IMR-90 (cell line): ENCODE measurements at regions not wholly inside any gene's neighbourhood (a gene's known extent, or its start where the extent isn't known, plus 50 kb on each side); places are given as distances from the start of the nearest gene placed in this dataset.

Source experiments
- ATAC-seq: fragments of 200-7000 bp; cut with Tn5 transposase; 2 replicates; pipeline ENCODE4 v1.9.1; 2020; ENCODE audit warnings: low read depth, mild to moderate bottlenecking, moderate library complexity
- BruUV-seq: library from RNA; stranded (reverse); fragments of 400-500 nt; replicated peaks from 2 replicates; lab custom pipeline; 2021; lab: Mats Ljungman, UMichigan
- CTCF ChIA-PET: fragments of 300-600 bp; formaldehyde crosslinking; extraction: SDS; loops from one replicate; lab custom pipeline; 2021; ENCODE audit warnings: antibody characterized with exemption; lab: Yijun Ruan, JAX
- POLR2A ChIA-PET: fragments of 300-600 bp; sonication (Branson Sonifier 250); formaldehyde crosslinking; loops from one replicate; lab custom pipeline; 2022; ENCODE audit warnings: antibody characterized with exemption; ENCODE audit not compliant: unreplicated experiment; lab: Charles Lee
- DNase-seq: peaks from one replicate; pipeline ENCODE4 v3.0.0; 2013
- H2AFZ ChIP-seq: replicated peaks from 2 replicates; pipeline ENCODE3; 2013; ENCODE audit warnings: low read length, mild to moderate bottlenecking; ENCODE audit not compliant: poor library complexity
- H2AK5ac ChIP-seq: 2 replicates; pipeline ENCODE4 v1.6.1; 2013; ENCODE audit warnings: low read depth, low read length, inconsistent platforms
- H2AK9ac ChIP-seq: replicated peaks from 2 replicates; pipeline ENCODE3; 2013; ENCODE audit warnings: mild to moderate bottlenecking, low read depth, low read length, moderate library complexity; ENCODE audit not compliant: poor library complexity
- H2BK120ac ChIP-seq: 2 replicates; pipeline ENCODE4 v1.6.1; 2013; ENCODE audit warnings: low read depth, low read length, inconsistent platforms
- H2BK15ac ChIP-seq: 3 replicates; pipeline ENCODE4 v1.6.1; 2013; ENCODE audit warnings: low read depth, low read length, inconsistent platforms
- H2BK20ac ChIP-seq: 2 replicates; pipeline ENCODE4 v1.6.1; 2013; ENCODE audit warnings: low read depth, mild to moderate bottlenecking, inconsistent platforms, low read length, moderate library complexity
- H2BK5ac ChIP-seq: 2 replicates; pipeline ENCODE4 v1.6.1; 2013; ENCODE audit warnings: mild to moderate bottlenecking, low read depth, low read length, inconsistent platforms; ENCODE audit not compliant: poor library complexity, severe bottlenecking
- H3K14ac ChIP-seq: replicated peaks from 2 replicates; pipeline ENCODE4 v1.6.1; 2013; ENCODE audit warnings: low read depth, low read length, inconsistent platforms
- H3K18ac ChIP-seq: 2 replicates; pipeline ENCODE4 v1.6.1; 2013; ENCODE audit warnings: low read depth, low read length, control low read depth
- H3K23ac ChIP-seq: 2 replicates; pipeline ENCODE4 v1.6.1; 2013; ENCODE audit warnings: low read depth, low read length, inconsistent platforms
- H3K27ac ChIP-seq: 2 replicates; pipeline ENCODE4 v1.5.1; 2013; ENCODE audit warnings: mild to moderate bottlenecking, control low read depth, low read length; ENCODE audit not compliant: insufficient read depth
- H3K27me3 ChIP-seq: 2 replicates; pipeline ENCODE4 v1.6.1; 2013; ENCODE audit warnings: low read length; ENCODE audit not compliant: control insufficient read depth, insufficient read depth
- H3K36me3 ChIP-seq: 2 replicates; pipeline ENCODE4 v1.6.1; 2013; ENCODE audit warnings: low read length, mixed read lengths; ENCODE audit not compliant: control insufficient read depth, insufficient read depth
- H3K4ac ChIP-seq: 2 replicates; pipeline ENCODE4 v1.6.1; 2013; ENCODE audit warnings: low read depth, low read length, inconsistent platforms
- H3K4me1 ChIP-seq: 2 replicates; pipeline ENCODE4 v1.6.1; 2013; ENCODE audit warnings: low read length, mixed read lengths; ENCODE audit not compliant: control insufficient read depth, insufficient read depth
- H3K4me2 ChIP-seq: 2 replicates; pipeline ENCODE4 v1.6.1; 2013; ENCODE audit warnings: low read depth, mild to moderate bottlenecking, control low read depth, low read length, moderate library complexity
- H3K4me3 ChIP-seq: 2 replicates; pipeline ENCODE4 v1.5.1; 2013; ENCODE audit warnings: low read depth, mild to moderate bottlenecking, control low read depth, low read length, moderate library complexity; ENCODE audit not compliant: insufficient read depth
- H3K56ac ChIP-seq: 2 replicates; pipeline ENCODE4 v1.6.1; 2013; ENCODE audit warnings: low read length, inconsistent platforms; ENCODE audit not compliant: insufficient read depth; ENCODE audit errors: extremely low read depth
- H3K79me1 ChIP-seq, 2 experiments: 2 replicates each; pipeline ENCODE4 v1.6.1; 2013; ENCODE audit warnings: low read length in 2 of 2, inconsistent platforms in 1 of 2, low read depth in 1 of 2
- H3K9ac ChIP-seq: 2 replicates; pipeline ENCODE4 v1.6.1; 2013; ENCODE audit warnings: low read depth, low read length, control low read depth
- H3K9me1 ChIP-seq: 2 replicates; pipeline ENCODE4 v1.6.1; 2013; ENCODE audit warnings: low read length, inconsistent platforms; ENCODE audit not compliant: insufficient read depth
- H3K9me3 ChIP-seq: 2 replicates; pipeline ENCODE4 v1.6.1; 2013; ENCODE audit warnings: low read length; ENCODE audit not compliant: control insufficient read depth, insufficient read depth
- H4K20me1 ChIP-seq: 2 replicates; pipeline ENCODE4 v1.6.1; 2013; ENCODE audit warnings: low read length, inconsistent platforms; ENCODE audit not compliant: insufficient read depth
- H4K5ac ChIP-seq: 2 replicates; pipeline ENCODE4 v1.6.1; 2013; ENCODE audit warnings: mild to moderate bottlenecking, low read depth, low read length, control low read depth
- H4K8ac ChIP-seq, 2 experiments: 2 replicates each; pipeline ENCODE4 v1.6.1; 2013; ENCODE audit warnings: low read depth in 2 of 2, low read length in 2 of 2, control low read depth in 1 of 2, inconsistent platforms in 1 of 2
- H4K91ac ChIP-seq: 2 replicates; pipeline ENCODE4 v1.6.1; 2013; ENCODE audit warnings: low read depth, low read length, inconsistent platforms; ENCODE audit not compliant: insufficient read depth
- BHLHE40 ChIP-seq: fragments of 150-350 bp; IDR thresholded peaks from 2 replicates; pipeline ENCODE4 v1.6.1; 2016; ENCODE audit warnings: mild to moderate bottlenecking, low read depth, low read length
- CEBPB ChIP-seq: IDR thresholded peaks from 2 replicates; pipeline ENCODE4 v1.6.1; 2012; ENCODE audit warnings: low read depth, low read length, improper control_type of control experiment
- CHD1 ChIP-seq: IDR thresholded peaks from 2 replicates; pipeline ENCODE4 v1.6.1; 2012; ENCODE audit warnings: low read depth, low read length, improper control_type of control experiment
- MAFK ChIP-seq: IDR thresholded peaks from 2 replicates; pipeline ENCODE4 v1.6.1; 2012; ENCODE audit warnings: low read depth, low read length, improper control_type of control experiment
- MAZ ChIP-seq: IDR thresholded peaks from 2 replicates; pipeline ENCODE4 v1.6.1; 2012; ENCODE audit warnings: low read depth, mild to moderate bottlenecking, low read length, improper control_type of control experiment, moderate library complexity, borderline replicate concordance
- MXI1 ChIP-seq: IDR thresholded peaks from 2 replicates; pipeline ENCODE4 v1.6.1; 2012; ENCODE audit warnings: low read depth, mild to moderate bottlenecking, low read length, moderate library complexity, borderline replicate concordance
- NFE2L2 ChIP-seq: fragments of 150-350 bp; IDR thresholded peaks from 2 replicates; pipeline ENCODE4 v1.6.1; 2016; ENCODE audit warnings: low read depth, mild to moderate bottlenecking, low read length
- POLR2A ChIP-seq: IDR thresholded peaks from 2 replicates; pipeline ENCODE4 v1.6.1; 2012; ENCODE audit warnings: mild to moderate bottlenecking, low read depth, low read length
- RAD21 ChIP-seq: IDR thresholded peaks from 2 replicates; pipeline ENCODE4 v1.6.1; 2012; ENCODE audit warnings: low read length, improper control_type of control experiment
- RCOR1 ChIP-seq: IDR thresholded peaks from 2 replicates; pipeline ENCODE4 v1.6.1; 2012; ENCODE audit warnings: mild to moderate bottlenecking, low read length, improper control_type of control experiment; ENCODE audit not compliant: insufficient replicate concordance
- RFX5 ChIP-seq: IDR thresholded peaks from 2 replicates; pipeline ENCODE4 v1.8.0; 2012; ENCODE audit warnings: low read depth, mild to moderate bottlenecking, low read length, moderate library complexity
- SMC3 ChIP-seq: fragments of 150-350 bp; IDR thresholded peaks from 2 replicates; pipeline ENCODE4 v1.6.1; 2016; ENCODE audit warnings: low read depth, mild to moderate bottlenecking, antibody characterized with exemption, low read length, moderate library complexity
- WGBS, 2 experiments: methylation state at CpG; one replicate each; pipeline versions ENCODE4 v1.1.5 to v1.1.7; 2013; ENCODE audit warnings: missing lambda C conversion rate in 2 of 2; ENCODE audit not compliant: insufficient read length in 1 of 2; ENCODE audit errors: extremely low coverage in 2 of 2; 5-methylcytosine and 5-hydroxymethylcytosine counted together
- dilution Hi-C: fragments of 300-500 bp; cut with HindIII; formaldehyde crosslinking; loops from one replicate; pipeline ENCODE4 v1.14.3; 2018; ENCODE audit warnings: low sequenced_read_pairs; ENCODE audit not compliant: unreplicated experiment
- in situ Hi-C: fragments of 300-500 bp; cut with MboI; formaldehyde crosslinking; loops from 3 replicates; pipeline ENCODE4 v1.14.3; 2019; ENCODE audit warnings: low sequenced_read_pairs, inconsistent platforms, mixed read lengths
- intact Hi-C: fragments of 100-400 bp; cut with micrococcal nuclease; formaldehyde crosslinking; loops from 2 replicates; pipeline ENCODE4 v1.10.0; 2022
- TF ChIP-seq, protein P1 (sequence below): conservative IDR thresholded peaks from 2 replicates; pipeline ENCODE4 v1.5.1; 2012; ENCODE audit warnings: mild to moderate bottlenecking, low read depth, low read length, improper control_type of control experiment
- TF ChIP-seq, protein P2 (sequence below): fragments of 150-350 bp; IDR thresholded peaks from 2 replicates; pipeline ENCODE4 v1.6.1; 2017; ENCODE audit warnings: mild to moderate bottlenecking, antibody characterized with exemption, low read length, low read depth

DNA sequence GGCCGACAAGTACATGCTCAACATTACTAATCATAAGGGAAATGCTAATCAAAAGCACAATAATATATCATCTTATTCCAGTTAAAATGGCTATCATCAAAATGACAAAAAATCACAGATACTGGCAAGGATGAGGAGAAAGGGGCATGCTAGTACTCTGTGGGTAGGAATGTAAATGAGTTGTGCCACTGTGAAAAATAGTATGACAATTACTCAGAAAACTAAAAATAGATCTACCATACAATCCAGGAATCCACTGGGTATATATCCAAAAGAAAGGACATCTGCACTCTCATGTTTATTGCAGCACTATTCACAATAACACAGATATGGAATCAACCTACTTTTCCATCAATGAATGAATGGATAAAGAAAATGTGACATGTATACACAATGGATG, 1256.5 kb downstream of the SI start:
- Histone ChIP-seq H3K4me2 (no peak overlapping the region), H3K27ac (no peak overlapping the region), H4K8ac (no peak overlapping the region), H3K27me3 (no peaks in the 10 kb centered on the region), H2AFZ (no peak overlapping the region), H3K36me3 (no peaks in the 10 kb centered on the region), H2BK15ac (no peak overlapping the region), H3K23ac (no peak overlapping the region), H2BK20ac (no peak overlapping the region), H3K4me3 (no peak overlapping the region), H2BK5ac (no peak overlapping the region), H3K9ac (no peak overlapping the region), H2AK9ac (no peak overlapping the region), H2AK5ac (no peak overlapping the region), H3K79me1 (no peaks in the 10 kb centered on the region), H3K18ac (no peak overlapping the region), H2BK120ac (no peak overlapping the region), H3K4ac (no peak overlapping the region), H4K5ac (no peak overlapping the region), H4K20me1 (no peaks in the 10 kb centered on the region), H3K56ac (no peak overlapping the region), H3K9me1 (no peaks in the 10 kb centered on the region), H4K91ac (no peak overlapping the region), H3K9me3 (no peaks in the 10 kb centered on the region), H3K14ac (no peak overlapping the region), H3K4me1 (no peaks in the 10 kb centered on the region)
- CTCF ChIA-PET: no interaction called here
- BruUV-seq: no TSS peak
- ATAC-seq (no peak), DNase-seq (no peak)
- TF ChIP-seq MAZ (no peak), BHLHE40 (no peak), NFE2L2 (no peak), POLR2A (no peak), RCOR1 (no peak), RFX5 (no peak), CEBPB (no peak), MXI1 (no peak), SMC3 (no peak), CHD1 (no peak), MAFK (no peak), RAD21 (no peak)
- TF ChIP-seq, protein P1, sequence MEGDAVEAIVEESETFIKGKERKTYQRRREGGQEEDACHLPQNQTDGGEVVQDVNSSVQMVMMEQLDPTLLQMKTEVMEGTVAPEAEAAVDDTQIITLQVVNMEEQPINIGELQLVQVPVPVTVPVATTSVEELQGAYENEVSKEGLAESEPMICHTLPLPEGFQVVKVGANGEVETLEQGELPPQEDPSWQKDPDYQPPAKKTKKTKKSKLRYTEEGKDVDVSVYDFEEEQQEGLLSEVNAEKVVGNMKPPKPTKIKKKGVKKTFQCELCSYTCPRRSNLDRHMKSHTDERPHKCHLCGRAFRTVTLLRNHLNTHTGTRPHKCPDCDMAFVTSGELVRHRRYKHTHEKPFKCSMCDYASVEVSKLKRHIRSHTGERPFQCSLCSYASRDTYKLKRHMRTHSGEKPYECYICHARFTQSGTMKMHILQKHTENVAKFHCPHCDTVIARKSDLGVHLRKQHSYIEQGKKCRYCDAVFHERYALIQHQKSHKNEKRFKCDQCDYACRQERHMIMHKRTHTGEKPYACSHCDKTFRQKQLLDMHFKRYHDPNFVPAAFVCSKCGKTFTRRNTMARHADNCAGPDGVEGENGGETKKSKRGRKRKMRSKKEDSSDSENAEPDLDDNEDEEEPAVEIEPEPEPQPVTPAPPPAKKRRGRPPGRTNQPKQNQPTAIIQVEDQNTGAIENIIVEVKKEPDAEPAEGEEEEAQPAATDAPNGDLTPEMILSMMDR: no peak
- TF ChIP-seq, protein P2, sequence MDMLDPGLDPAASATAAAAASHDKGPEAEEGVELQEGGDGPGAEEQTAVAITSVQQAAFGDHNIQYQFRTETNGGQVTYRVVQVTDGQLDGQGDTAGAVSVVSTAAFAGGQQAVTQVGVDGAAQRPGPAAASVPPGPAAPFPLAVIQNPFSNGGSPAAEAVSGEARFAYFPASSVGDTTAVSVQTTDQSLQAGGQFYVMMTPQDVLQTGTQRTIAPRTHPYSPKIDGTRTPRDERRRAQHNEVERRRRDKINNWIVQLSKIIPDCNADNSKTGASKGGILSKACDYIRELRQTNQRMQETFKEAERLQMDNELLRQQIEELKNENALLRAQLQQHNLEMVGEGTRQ: no peak
- in situ Hi-C loops: no loop called here
- dilution Hi-C loops: no loop called here
- WGBS, 2 experiments: no CpG with 5 or more reads among the region's 1 CpG
- POLR2A ChIA-PET: no interaction called here
- intact Hi-C loops: no loop called here
